Ishikawa (cell line): ENCODE measurements at regions not wholly inside any gene's neighbourhood (a gene's known extent, or its start where the extent isn't known, plus 50 kb on each side); places are given as distances from the start of the nearest gene placed in this dataset.

Experiments used
- CEBPB ChIP-seq: IDR thresholded peaks from 2 replicates; pipeline ENCODE4 v1.6.1; 2012
- CREB1 ChIP-seq: IDR thresholded peaks from 2 replicates; pipeline ENCODE4 v1.6.1; 2012; ENCODE audit warnings: low read depth
- EGR1 ChIP-seq: IDR thresholded peaks from 2 replicates; pipeline ENCODE4 v1.6.1; 2012
- EP300 ChIP-seq: IDR thresholded peaks from 2 replicates; pipeline ENCODE4 v1.6.1; 2012; ENCODE audit warnings: borderline replicate concordance
- FOXM1 ChIP-seq: IDR thresholded peaks from 2 replicates; pipeline ENCODE4 v1.6.1; 2012; ENCODE audit warnings: low read depth, borderline replicate concordance
- MAX ChIP-seq: IDR thresholded peaks from 2 replicates; pipeline ENCODE4 v1.6.1; 2012
- NFIC ChIP-seq: IDR thresholded peaks from 2 replicates; pipeline ENCODE4 v1.6.1; 2012
- RAD21 ChIP-seq: IDR thresholded peaks from 2 replicates; pipeline ENCODE4 v1.6.1; 2012; ENCODE audit warnings: low read depth
- REST ChIP-seq: IDR thresholded peaks from 2 replicates; pipeline ENCODE4 v1.6.1; 2012; ENCODE audit warnings: low read depth, mild to moderate bottlenecking
- TAF1 ChIP-seq: IDR thresholded peaks from 2 replicates; pipeline ENCODE4 v1.6.1; 2012; ENCODE audit warnings: low read depth, mild to moderate bottlenecking
- TCF12 ChIP-seq: IDR thresholded peaks from 2 replicates; pipeline ENCODE4 v1.6.1; 2012; ENCODE audit warnings: low read depth
- TEAD4 ChIP-seq: IDR thresholded peaks from 2 replicates; pipeline ENCODE4 v1.6.1; 2012
- USF1 ChIP-seq: IDR thresholded peaks from 2 replicates; pipeline ENCODE4 v1.6.1; 2012
- YY1 ChIP-seq: IDR thresholded peaks from 2 replicates; pipeline ENCODE4 v1.6.1; 2012; ENCODE audit warnings: low read depth
- ZBTB7A ChIP-seq: IDR thresholded peaks from 2 replicates; pipeline ENCODE4 v1.6.1; 2012; ENCODE audit warnings: low read depth

- TF ChIP-seq RAD21: no peak
- TF ChIP-seq USF1: no peak
- no peak for TF ChIP-seq EP300
- no peak for TF ChIP-seq YY1
- TF ChIP-seq REST: no peak
- no peak for TF ChIP-seq NFIC
- TF ChIP-seq EGR1: no peak
- TF ChIP-seq FOXM1: no peak
- no peak for TF ChIP-seq TAF1
Observed at GRCh38 chr6:40753675-40754448, 166.7 kb upstream of the LRFN2 start.

- TF ChIP-seq NFIC (no peak), USF1 (no peak), CEBPB (no peak), MAX (no peak), YY1 (no peak), EP300 (no peak), CREB1 (no peak), TCF12 (no peak), RAD21 (no peak), FOXM1 (no peak), TAF1 (no peak), REST (no peak), TEAD4 (no peak), EGR1 (no peak)
Observed at GRCh38 chr6:40753048-40753447, 165.9 kb upstream of the LRFN2 start.

GRCh38 chr6:40744835-40745234 lies 157.7 kb upstream of the LRFN2 start:
- TF ChIP-seq EGR1 (no peak), TAF1 (no peak), CEBPB (no peak), ZBTB7A (no peak), MAX (no peak), TCF12 (no peak), REST (no peak), NFIC (no peak), USF1 (no peak), YY1 (no peak), RAD21 (no peak), TEAD4 (no peak), FOXM1 (no peak), CREB1 (no peak)

GRCh38 chr6:40743690-40744446 lies 156.7 kb upstream of the LRFN2 start:
- no peak for TF ChIP-seq YY1
- TF ChIP-seq EP300: no peak
- no peak for TF ChIP-seq CREB1
- TF ChIP-seq MAX: no peak
- TF ChIP-seq FOXM1: no peak
- TF ChIP-seq RAD21: no peak
- no peak for TF ChIP-seq EGR1
